NCI-H2171 (cell line): ENCODE measurements at regions not wholly inside any gene's neighbourhood (a gene's known extent, or its start where the extent isn't known, plus 50 kb on each side); places are given as distances from the start of the nearest gene placed in this dataset.
A peak's percentile ranks its signal among the peaks of the same experiment; 100 is the strongest.

Source experiments
- DNase-seq: peaks from one replicate; lab custom pipeline; 2025; lab: John Stamatoyannopoulos, UW

DNA sequence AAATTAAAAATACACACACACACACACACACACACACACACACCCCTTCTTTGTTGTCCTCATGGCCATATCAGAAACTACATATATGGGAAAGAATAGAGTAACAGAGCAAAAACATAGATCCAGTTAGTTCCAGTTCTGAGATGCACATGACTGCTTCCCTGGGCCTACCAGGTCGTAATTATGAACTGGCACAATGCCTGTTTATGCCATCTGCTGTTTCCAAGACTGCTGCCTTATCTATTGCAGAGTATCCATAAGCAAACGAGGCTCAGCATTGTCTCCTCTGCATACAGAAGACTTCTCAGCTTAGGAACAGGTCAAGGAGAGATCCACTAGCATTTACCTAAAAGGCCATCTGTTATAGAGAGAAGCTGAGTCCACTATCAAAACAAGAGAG lies 789.0 kb downstream of the TECRL start:
- peak; percentile 79 for DNase-seq

DNA sequence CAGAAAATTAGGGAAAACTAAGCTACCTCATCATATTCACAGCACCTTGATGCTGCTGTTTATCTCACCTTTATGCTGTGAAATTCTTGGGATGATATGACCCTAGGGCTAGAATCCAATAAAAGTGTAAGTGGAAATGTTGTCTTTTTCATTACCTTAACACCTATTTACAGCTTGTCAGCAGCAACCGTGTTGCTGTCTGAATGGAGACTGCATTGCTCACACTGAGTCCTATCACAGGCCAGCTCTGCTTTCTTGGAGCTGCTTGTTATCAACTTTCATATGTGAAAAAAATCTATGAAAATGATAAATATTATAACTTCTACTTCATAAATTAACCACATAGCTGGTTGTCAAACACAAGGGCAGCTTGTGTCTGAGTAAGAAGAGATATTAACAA lies 789.5 kb downstream of the TECRL start:
- DNase-seq: no peak

DNA sequence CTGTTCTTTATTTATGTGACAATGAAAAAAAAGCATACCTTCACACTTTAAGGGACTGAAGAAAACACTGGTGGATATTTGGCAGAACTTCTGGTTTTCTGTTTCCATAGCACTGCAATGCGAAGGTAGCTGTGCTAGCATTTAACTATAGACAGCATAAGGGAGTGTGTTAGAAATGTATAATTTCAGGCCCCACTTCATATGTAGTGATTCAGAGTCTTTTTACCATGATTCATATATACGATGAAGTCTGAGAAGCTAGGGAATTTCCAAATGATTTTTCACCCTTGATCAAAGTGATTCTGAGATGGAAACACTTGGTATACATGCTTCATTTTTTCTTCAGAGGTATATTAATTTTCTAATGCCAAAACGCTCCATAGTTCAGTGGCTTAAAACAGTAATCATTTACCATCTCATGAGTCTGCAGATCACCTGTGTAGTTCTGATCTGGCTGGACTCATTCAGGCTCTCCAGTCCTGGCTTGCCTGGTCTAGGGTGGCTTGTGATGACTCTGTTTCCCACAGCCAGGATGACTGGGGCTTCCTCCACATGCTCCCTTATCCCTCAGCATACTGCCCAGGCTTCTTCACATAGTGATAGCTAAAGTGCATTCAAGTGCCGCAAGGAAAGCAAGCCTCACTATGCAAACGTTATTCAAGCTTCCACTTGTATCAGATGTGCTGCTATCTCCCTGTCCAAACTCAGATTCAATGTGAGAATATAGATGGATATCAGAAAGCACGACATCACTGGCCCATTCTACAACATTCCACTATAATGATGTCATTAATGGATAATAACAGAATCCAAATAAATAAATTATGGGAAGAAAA lies 790.1 kb downstream of the TECRL start:
- DNase-seq: no peak

DNA sequence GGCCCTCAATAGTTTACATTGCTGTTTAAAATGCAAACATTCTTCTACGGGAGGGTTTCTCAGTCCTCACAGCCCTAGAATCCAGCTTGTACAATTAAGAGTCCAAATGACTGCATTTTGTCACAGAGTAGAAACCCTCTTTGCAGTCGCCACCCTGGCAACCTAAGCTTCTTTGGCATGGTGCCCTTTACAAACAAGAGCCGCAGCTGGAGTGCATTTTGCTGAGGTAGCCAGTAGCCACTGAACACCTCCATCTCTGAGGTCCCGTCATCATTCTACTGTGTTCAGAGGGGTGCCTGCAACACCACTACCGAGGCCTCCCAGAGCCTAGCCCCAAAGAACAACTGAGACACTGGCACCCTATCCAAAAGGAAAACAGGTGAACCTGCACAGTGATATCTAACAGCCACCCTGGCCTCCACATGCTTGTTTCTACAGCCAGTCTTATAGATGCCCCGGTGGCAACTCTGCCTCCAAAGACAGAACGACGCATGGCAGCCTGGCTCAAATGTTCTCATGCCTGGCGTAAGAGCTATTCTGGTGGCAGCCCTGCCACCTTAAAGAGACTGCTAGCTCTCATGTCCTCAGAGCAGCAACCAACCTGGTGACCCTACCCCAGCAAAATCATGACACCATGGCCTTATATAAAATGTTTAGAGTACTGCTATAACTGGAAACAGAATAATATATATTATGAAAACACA lies 801.9 kb downstream of the TECRL start:
- no peak for DNase-seq

DNA sequence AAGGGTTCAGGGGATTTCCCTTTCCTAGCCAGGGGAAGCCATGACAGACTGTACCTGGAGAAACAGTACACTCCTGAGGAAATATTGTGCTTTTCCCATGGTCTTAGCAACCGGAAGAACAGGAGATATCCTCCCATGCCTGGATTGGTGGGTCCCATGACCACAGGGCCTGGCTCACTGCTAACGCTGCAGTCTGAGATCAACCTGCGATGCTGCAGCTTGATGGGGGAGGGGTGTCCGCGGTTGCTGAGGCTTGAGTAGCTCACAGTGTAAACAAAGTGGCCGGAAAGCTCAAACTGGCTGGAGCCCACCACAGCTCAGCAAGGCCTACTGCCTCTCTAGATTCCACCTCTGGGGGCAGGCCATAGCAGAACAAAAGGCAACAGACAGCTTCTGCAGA lies 819.5 kb downstream of the TECRL start:
- DNase-seq: no peak

DNA sequence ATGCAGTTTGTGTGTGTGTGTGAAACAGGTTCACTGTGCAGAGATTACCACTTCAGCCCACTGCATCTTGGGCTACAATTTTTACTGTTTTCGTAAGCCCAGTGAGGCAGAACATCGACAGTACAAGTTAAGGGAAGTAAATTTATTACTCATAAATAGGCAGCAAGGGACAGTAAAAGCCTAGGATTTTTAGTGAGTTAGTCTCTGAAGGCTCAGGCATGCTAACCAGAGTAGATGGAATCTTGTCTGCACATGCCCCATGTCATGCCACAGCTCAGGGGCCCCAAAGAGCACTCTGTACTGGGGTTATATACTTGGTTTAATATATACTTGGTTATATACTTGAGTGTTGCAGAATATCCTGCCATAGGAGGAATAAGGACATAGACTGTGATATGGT lies 825.7 kb downstream of the TECRL start:
- DNase-seq: no peak

DNA sequence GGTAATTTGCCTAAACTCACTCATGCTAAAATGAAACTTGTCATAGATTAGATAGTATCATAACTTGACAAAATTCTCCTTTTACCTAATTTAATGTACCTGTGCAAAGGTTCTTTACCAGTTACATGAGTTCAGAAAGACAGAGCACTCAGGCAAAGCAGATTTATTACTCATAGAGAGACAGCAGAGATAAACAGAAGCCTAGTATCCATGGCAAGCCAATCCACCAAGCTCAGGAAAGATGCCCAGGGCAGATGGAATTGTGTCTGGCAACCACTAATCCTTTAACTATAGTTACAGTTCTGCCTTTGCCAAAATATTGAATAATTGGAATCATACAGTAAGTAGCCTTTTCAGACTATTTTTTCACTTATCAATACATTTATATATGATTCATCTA lies 826.2 kb downstream of the TECRL start:
- DNase-seq: no peak

DNA sequence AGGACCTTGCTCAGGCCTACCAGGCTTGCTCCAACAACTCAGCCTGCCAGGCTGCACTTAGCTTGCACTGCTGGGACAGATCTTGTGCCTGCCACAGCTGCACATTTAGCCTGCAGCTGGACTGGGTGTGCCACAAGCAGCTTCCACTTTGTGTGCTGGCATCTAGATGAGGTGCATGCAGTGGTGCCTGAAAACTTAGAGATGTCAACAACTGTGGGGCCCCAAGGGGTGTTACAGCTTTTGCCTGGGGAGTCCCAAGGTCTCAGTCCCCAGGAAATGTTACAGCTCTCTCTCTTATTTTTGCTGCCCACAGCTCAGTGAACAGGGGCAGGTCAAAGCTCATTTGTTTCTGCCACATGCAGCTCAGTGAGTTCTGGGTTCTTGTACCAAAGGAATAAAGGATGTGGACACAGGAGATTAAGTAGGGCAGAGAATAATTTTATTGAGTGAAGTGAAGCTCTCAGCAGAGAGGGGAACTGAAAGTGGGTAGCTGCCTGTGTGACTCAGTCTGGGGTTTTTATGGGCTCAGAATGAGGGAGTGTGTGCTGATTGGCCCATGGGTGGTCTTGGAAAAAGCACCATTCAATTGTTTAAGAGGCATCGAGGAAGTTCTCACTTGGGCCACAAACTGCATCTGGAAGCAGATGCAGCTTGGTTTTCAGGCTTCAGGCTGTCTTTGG lies 828.3 kb downstream of the TECRL start:
- no peak for DNase-seq

DNA sequence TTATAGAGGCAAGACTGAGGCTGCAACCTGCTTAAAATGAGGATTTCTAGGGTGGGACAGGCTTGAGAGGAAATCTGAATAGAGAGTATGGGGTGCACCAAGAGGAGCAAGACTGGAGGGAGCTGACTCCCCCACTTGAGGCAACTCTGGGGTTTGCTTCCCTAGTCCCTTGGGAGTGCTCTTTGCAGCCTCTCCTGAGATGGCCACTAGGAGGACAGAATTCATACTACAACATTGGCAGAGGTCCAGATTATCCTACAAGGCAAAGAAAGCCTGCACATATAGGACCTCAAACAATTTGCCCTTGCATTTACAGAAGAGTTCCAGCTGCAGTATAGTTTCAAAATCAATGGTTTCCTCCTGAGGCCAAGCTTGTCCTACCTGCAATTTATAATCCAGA lies 830.9 kb downstream of the TECRL start:
- DNase-seq: no peak

DNA sequence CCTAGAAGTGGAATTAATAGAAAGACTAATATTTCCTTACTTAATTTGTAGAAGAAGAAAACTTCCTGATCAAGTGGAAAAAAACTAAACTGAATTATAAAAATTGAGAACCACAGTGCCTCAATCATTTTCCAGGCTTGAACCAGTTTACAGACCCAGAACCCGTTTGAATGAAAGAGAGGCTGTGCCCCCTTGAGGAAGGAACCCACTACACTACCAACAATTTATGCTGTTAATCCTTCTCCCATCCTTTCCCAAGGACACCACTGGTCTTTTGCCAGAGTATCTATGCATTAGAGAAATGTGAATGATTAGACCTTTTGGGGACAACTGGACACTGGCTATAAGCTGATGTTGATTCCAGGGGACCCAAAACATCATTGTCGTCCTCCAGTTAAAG lies 842.6 kb downstream of the TECRL start:
- DNase-seq: no peak

DNA sequence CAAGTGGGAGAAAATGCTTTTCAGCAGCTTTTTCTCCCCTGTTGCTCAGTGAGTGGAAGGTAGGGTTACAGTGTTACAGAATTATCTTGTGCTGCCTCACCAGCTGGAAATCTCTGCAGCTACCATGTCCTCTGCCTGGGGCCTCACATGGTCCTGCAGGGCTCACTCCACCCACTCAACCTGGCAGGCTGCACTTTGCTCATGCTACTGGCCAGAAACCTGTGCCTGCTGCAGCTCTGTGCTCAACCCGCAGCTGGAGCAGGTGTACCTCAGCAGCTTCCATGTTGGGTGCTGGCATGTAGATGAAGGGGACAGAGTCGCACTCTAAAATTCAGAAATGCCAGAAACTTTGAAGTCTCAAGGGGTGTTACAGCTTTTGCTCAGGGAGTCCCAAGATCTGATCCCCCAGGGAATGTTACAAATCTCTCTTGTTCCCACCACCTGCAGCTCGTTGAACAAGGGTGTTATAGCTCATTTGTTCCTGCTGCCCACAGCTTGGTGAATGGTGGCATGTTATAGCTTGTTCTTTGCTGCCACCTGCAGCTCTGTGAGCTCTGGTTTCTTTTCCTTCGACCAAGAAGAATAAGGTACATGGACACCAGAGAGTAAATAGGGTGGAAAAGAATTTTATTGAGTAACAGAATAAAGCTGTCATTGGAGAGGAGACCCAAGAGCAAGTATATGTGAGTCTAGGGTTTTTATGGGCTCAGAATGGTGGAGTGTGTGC lies 845.8 kb downstream of the TECRL start:
- DNase-seq: no peak

DNA sequence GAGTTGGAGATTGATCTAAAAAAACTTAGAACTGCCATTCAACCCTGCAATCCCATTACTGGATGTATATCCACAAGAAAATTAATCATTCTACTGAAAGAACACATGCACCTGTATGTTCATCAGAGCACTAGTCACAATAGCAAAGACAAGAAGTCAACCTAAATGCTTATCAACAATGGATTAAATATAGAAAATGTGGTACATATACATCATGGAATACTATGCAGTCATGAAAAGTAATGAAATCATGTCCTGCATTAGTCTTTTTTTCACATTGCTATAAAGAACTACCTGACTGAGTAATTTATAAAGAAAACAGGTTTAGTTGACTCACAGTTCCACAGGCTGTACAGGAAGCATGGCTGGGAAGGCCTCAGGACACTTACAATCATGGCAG lies 850.5 kb downstream of the TECRL start:
- no peak for DNase-seq

DNA sequence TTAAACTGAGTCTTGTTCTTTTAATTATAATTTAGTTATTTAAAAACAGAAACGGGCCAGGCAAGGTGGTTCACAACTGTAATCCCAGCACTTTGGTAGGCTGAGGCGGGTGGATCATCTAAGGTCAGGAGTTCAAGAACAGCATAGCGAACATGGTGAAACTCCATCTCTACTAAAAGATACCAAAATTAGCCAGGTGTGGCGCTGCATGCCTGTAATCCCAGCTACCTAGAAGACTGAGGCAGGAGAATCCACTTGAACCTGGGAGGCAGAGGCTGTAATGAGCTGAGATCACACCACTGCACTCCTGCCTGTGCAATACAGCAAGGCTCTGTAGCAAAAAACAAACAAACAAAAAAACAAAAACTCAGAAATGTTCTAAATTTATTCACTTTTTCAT lies 852.9 kb downstream of the TECRL start:
- no peak for DNase-seq

DNA sequence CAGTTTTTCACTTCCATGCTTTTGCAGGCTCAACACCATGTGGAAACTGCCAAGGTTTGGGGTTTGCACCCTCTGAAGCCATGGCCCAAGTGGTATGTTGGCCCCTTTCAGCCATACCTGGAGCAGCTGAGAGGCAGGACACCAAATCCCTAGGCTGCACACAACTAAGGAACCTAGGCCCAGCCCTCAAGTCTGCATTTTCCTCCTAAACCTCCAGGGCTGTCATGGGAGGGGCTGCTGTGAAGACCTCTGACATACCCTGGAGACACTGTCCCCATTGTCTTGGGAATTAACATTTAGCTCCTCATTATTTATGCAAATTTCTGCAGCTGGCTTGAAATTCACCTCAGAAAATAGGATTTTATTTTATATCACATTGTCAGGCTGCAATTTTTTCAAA lies 856.1 kb downstream of the TECRL start:
- no peak for DNase-seq

DNA sequence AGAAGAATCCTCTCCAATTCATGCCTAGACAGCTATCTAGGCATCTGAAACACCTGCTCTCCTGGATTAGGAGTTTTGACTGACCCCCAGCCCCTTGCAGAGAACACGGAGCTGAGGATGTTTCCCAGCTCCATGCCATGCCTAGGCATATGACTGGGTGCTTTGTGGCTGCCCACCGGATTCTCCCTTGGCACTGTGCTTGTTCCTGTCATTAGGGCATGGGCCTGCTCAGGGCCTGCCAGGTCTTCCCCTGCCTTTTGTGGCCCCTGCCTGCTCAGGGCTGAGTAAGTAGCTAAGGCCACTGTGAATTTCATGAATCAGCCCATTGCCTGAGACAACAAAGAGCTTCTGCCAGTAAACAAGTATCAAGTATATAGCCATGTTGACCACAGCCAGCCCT lies 867.4 kb downstream of the TECRL start:
- DNase-seq: no peak

DNA sequence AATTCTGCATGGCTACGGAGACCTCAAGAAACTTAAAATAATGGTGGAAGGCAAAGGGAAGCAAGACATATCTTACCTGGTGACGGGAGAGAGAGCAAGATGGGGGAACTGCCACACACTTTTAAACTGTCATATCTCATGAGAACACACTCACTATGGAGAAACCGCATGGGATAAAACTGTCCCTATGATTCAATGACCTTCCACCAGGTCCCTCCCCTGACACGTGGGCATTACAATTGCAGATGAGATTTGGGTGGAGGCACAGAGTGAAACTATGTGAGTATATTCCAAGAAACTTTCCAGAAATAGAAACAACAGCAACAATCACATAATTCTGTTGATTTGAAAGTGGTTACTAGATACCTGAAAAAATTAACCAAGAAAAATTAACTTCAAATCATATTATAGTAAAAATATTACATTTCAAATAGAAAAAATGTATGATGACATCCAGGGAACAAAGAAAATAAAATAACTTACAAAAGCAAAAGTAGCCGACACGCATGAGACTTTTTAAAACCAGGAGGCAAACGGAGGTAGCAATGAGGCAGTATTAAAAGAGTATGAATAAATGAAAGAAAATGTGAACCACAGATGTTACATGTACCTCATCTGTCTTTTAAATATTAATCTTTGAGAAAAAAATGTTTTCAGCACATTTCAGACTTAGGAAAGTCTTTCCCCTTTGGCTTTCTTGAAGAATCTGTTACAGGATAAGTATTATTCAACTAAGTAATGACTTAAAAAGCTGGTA lies 879.5 kb downstream of the TECRL start:
- DNase-seq: no peak

DNA sequence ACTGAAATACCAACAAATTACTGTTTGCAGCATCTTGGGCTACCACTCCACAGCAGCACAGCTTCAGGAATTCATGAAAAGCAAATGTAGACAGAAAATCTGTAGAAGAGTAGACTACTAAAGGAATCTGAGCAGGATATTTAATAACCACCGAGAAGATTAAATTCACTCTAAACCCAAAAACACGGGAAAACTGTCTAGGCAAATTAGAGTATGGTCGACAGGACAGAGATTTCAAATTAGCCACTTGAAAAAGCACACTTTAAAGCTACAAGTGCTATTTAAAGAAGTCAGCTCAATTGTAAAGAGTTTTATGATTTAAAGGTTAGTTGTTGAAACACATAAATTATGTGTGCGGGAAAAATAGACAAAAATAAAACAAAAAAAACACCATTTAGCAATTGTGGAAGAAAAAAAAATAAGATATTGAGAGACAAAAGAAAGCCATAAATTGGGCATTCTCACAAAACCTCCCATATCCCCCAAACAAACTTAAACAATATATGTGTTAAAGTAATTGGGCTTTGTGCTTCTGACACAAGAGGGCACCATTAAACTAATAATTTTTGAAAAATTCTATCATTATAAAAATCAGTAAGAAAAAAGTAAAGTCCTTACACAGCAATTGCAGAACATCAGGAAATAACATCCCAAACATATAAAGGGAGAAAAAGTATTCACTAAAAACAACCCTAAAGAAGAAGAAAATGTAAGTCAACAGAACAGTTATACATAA lies 880.8 kb downstream of the TECRL start:
- no peak for DNase-seq

DNA sequence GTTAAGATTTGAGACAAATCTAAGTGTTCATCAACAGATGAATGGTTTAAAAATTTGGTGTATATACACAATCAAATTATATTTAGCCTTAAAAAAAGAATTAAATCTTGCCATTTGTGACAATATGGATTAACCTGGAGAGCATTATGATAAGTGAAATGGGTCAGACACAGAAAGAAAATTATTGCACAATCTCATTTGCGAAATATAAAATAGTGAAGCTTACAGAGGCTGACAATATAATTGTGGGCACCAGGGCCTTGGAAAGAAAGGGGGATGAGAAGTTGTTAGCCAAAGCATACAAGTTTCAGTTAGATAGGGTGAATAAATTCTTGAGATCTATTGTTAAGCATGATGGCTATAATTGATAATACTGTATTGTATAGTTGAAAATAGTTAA lies 883.0 kb downstream of the TECRL start:
- DNase-seq: no peak

DNA sequence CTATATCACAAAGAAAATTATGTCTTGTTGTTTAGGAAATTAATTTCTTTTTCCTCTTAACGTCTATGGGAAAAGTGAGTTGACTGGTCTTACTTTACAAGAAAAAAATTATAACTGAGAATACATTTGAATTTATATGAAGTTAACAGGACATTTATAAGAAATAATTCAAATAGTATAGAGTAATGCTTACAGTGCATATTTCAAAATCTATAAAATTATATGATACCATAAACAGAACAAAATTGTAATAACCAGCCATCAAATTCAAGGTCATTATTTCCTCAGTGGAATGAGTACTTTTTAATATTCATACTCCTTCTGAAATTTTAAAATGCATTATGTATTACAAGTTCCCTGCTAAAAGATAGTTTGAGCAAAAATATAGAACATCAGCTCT lies 884.5 kb downstream of the TECRL start:
- no peak for DNase-seq

DNA sequence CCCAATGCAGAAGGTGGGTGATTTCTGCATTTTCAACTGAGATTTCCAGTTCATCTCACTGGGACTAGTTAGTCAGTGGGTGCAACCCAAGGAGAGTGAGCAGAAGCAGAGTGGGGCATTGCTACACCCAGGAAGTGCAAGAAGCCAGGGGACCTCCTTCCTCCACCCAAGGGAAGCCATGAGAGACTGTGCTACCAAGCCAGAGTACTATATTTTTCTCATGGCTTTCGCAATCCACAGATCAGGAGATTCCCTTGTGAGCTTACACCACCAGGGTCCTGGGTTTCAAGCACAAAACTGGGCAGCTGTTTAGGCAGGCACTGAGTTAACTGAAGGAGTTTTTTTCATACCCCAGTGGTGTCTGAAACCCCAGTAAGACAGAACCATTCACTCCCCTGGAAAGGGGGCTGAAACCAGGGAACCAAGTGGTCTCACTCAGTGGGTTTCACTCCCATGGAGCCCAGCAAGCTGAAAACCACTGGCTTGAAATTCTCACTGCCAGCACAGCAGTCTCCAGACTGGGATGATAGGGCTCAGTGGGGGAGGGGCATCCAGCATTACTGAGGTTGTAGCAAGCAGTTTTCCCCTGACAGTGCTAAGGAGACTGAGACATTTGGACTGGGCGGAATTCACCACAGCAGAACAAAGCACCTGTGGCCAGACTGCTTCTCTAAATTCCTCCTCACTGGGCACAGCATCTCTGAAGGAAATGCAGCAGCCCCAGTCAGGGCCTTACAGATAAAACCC lies 903.4 kb downstream of the TECRL start:
- no peak for DNase-seq
